ENCODE measurements at regions not wholly inside any gene's neighbourhood (a gene's known extent, or its start where the extent isn't known, plus 50 kb on each side); places are given as distances from the start of the nearest gene placed in this dataset.

DNA sequence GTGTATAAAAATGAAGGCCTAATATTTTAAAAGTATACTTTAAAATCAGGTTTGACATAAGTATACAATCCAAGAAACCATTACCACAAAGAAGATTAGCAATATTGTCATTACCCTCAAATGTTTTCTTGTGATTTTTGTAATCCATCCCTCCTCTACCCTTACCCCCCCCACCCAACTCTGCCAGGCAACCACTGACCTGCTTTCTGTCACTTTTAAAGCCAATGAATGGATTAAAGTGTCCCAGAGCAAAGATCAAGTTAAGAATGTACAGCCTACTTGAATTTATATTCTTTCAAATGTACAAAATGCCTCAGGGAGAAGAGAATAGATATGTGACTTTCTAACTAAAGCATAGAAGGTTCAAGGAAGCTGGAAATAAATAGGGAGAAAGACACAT is 1038.8 kb upstream of the GBE1 start (continued):
- TF ChIP-seq RBM39 (optimal IDR thresholded peaks at IDR 0.05; ENCODE audit: low read depth, low read length) (no peak), EP400 (IDR thresholded peaks at IDR 0.05) (no peak), PHTF2 (CRISPR knock-in tag; IDR thresholded peaks at IDR 0.05) (no peak)

DNA sequence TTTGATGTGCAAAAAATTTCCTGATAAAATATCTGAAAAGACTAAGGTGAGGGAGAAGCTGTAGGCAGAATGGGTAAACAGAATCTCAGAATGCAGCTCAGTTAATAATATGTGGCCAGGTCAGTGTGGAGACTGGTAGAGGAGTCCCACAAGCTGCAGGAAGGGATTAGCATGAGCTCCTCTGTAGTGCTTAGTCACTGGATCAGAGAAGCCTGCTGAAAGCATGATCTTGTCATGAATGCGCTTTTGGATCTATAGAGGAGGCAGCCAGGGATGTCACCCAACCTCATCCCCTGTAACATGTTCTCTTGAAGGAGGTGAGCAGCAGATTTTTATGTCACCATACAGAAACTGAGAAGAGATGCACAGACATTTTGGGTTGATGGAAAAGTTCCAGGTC is 1035.3 kb upstream of the GBE1 start:
- Histone ChIP-seq H3K9me1 (ENCODE audit: control insufficient read depth, insufficient read depth, low read length) (no peaks in the 10 kb centered on the region), H3K79me2 (ENCODE audit: control insufficient read depth, insufficient read depth, low read length) (no peaks in the 10 kb centered on the region), H3K27me3 (ENCODE audit: control insufficient read depth in 2 of 2, insufficient read depth in 2 of 2, low read length in 2 of 2) (no peaks in the 10 kb centered on the region), H3K4me3 (no peak overlapping the region), H3K4me1 (replicated peaks in 1 of 2; ENCODE audit: control insufficient read depth in 2 of 2, insufficient read depth in 2 of 2, low read length in 2 of 2) (no peaks in the 10 kb centered on the region), H2AFZ (ENCODE audit: low read depth, low read length) (no peak overlapping the region), H4K20me1 (replicated peaks; ENCODE audit: control insufficient read depth, insufficient read depth, low read length) (no peaks in the 10 kb centered on the region), H3K36me3 (ENCODE audit: control insufficient read depth, insufficient read depth, low read length) (no peaks in the 10 kb centered on the region), H3K9me3 (replicated peaks; ENCODE audit: control insufficient read depth, insufficient read depth, low read depth, low read length) (no peaks in the 10 kb centered on the region), H3K27ac (ENCODE audit: extremely low read depth, low read depth, low read length) (no peak overlapping the region), H3K9ac (ENCODE audit: insufficient read depth in 1 of 2, low read depth in 2 of 2, low read length in 2 of 2) (no peak overlapping the region), H3K4me2 (ENCODE audit: insufficient read depth, low read length) (no peak overlapping the region)
- FAIRE-seq (no peak), ATAC-seq (no peak), DNase-seq (ENCODE audit: extremely low read depth in 1 of 4, low spot score in 3 of 4) (no peak)
- in situ Hi-C loops (cut with MboI) (no loop called here), intact Hi-C loops (cut with micrococcal nuclease) (no loop called here)
- no TSS peak for BruUV-seq (replicated peaks)
- ChIA-PET CTCF (ENCODE audit: low intra/inter-chr PET ratio) (no interaction called here), POLR2A (no interaction called here)
- WGBS (ENCODE audit: insufficient coverage, low coverage, missing lambda C conversion rate): 13% methylated on average over 1 of the region's 1 CpG
- TF ChIP-seq ZNF224 (CRISPR knock-in tag; IDR thresholded peaks at IDR 0.05) (no peak), STAG1 (CRISPR knock-in tag; IDR thresholded peaks at IDR 0.05; ENCODE audit: borderline replicate concordance) (no peak), CXXC5 (CRISPR knock-in tag; IDR thresholded peaks at IDR 0.05) (no peak), NFATC3 (IDR thresholded peaks at IDR 0.05) (no peak), ZNF23 (CRISPR knock-in tag; IDR thresholded peaks at IDR 0.05) (no peak), MCM3 (IDR thresholded peaks at IDR 0.05) (no peak), SUPT5H (IDR thresholded peaks at IDR 0.05) (no peak), BHLHE40 (IDR thresholded peaks at IDR 0.05; ENCODE audit: low read length) (no peak), HNRNPLL (IDR thresholded peaks at IDR 0.05; ENCODE audit: low read depth, low read length, poor library complexity, severe bottlenecking) (no peak), TSC22D4 (tag; IDR thresholded peaks at IDR 0.05) (no peak), NCOA1 (IDR thresholded peaks at IDR 0.05; ENCODE audit: low read depth) (no peak), TEAD4 (IDR thresholded peaks at IDR 0.05; ENCODE audit: low read length) (no peak), TEAD4 (CRISPR knock-in tag; IDR thresholded peaks at IDR 0.05; ENCODE audit: borderline replicate concordance) (no peak), NCOR1 (IDR thresholded peaks at IDR 0.05) (no peak), NFXL1 (CRISPR knock-in tag; IDR thresholded peaks at IDR 0.05) (no peak), GTF2F1 (IDR thresholded peaks at IDR 0.05; ENCODE audit: low read depth, low read length) (no peak)
- TF ChIP-seq, protein P1, sequence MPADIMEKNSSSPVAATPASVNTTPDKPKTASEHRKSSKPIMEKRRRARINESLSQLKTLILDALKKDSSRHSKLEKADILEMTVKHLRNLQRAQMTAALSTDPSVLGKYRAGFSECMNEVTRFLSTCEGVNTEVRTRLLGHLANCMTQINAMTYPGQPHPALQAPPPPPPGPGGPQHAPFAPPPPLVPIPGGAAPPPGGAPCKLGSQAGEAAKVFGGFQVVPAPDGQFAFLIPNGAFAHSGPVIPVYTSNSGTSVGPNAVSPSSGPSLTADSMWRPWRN (IDR thresholded peaks at IDR 0.05; ENCODE audit: low read depth): no peak
- TF ChIP-seq, protein P2, sequence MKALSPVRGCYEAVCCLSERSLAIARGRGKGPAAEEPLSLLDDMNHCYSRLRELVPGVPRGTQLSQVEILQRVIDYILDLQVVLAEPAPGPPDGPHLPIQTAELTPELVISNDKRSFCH (CRISPR knock-in tag; IDR thresholded peaks at IDR 0.05): no peak
- TF ChIP-seq, protein P2 (tag; IDR thresholded peaks at IDR 0.05): no peak
- TF ChIP-seq, protein P3, sequence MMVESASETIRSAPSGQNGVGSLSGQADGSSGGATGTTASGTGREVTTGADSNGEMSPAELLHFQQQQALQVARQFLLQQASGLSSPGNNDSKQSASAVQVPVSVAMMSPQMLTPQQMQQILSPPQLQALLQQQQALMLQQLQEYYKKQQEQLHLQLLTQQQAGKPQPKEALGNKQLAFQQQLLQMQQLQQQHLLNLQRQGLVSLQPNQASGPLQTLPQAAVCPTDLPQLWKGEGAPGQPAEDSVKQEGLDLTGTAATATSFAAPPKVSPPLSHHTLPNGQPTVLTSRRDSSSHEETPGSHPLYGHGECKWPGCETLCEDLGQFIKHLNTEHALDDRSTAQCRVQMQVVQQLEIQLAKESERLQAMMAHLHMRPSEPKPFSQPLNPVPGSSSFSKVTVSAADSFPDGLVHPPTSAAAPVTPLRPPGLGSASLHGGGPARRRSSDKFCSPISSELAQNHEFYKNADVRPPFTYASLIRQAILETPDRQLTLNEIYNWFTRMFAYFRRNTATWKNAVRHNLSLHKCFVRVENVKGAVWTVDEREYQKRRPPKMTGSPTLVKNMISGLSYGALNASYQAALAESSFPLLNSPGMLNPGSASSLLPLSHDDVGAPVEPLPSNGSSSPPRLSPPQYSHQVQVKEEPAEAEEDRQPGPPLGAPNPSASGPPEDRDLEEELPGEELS (CRISPR knock-in tag; IDR thresholded peaks at IDR 0.05; ENCODE audit: borderline replicate concordance): no peak
